Skeletal muscle satellite cell (primary cell): ENCODE measurements at regions not wholly inside any gene's neighbourhood (a gene's known extent, or its start where the extent isn't known, plus 50 kb on each side); places are given as distances from the start of the nearest gene placed in this dataset.
"Not testable (repeated sequence)": the region's sequence is repeated elsewhere in the genome, so short reads cannot be mapped to it uniquely, and the experiment has no call there.

ENCODE experiments used
- H3K27me3 ChIP-seq: 2 replicates; pipeline ENCODE4 v1.7.0; 2013; ENCODE audit warnings: low read length; ENCODE audit not compliant: control insufficient read depth, insufficient read depth
- H3K36me3 ChIP-seq: 2 replicates; pipeline ENCODE4 v1.7.0; 2013; ENCODE audit warnings: mild to moderate bottlenecking, control low read depth, low read length; ENCODE audit not compliant: insufficient read depth
- H3K4me1 ChIP-seq: 2 replicates; pipeline ENCODE4 v1.7.0; 2013; ENCODE audit warnings: low read length; ENCODE audit not compliant: control insufficient read depth, insufficient read depth
- H3K4me2 ChIP-seq: 2 replicates; pipeline ENCODE4 v1.7.0; 2013; ENCODE audit warnings: mild to moderate bottlenecking, low read length
- H3K4me3 ChIP-seq: 2 replicates; pipeline ENCODE4 v1.7.0; 2013; ENCODE audit warnings: low read length
- H3K9ac ChIP-seq: 2 replicates; pipeline ENCODE4 v1.7.0; 2013; ENCODE audit warnings: mild to moderate bottlenecking, low read depth, low read length, moderate library complexity
- H3K9me3 ChIP-seq: replicated peaks from 2 replicates; pipeline ENCODE4 v1.7.0; 2013; ENCODE audit warnings: mild to moderate bottlenecking, control low read depth, low read length

GRCh38 chr2:215793747-215794595 is 219.4 kb downstream of the MREG start:
- Histone ChIP-seq H3K9me3 (no peaks in the 10 kb centered on the region), H3K4me3 (peak overlapping the region; percentile 19), H3K36me3 (no peaks in the 10 kb centered on the region), H3K4me2 (peak overlapping the region; percentile 36), H3K9ac (peak overlapping the region; percentile 6), H3K27me3 (no peaks in the 10 kb centered on the region), H3K4me1 (peaks cover 44% of the 10 kb centered on the region)

- H3K36me3 ChIP-seq: no peaks in the 10 kb centered on the region
- H3K4me2 ChIP-seq: no peak overlapping the region
- H3K27me3 ChIP-seq: no peaks in the 10 kb centered on the region
- H3K4me1 ChIP-seq: peaks cover 46% of the 10 kb centered on the region
- H3K4me3 ChIP-seq: no peak overlapping the region
- H3K9ac ChIP-seq: no peak overlapping the region
- H3K9me3 ChIP-seq: no peaks in the 10 kb centered on the region
Observed at GRCh38 chr2:215791481-215791937, 221.8 kb downstream of the MREG start.

GRCh38 chr2:215790523-215791421 is 222.6 kb downstream of the MREG start:
- H3K9ac ChIP-seq: no peak overlapping the region
- H3K27me3 ChIP-seq: no peaks in the 10 kb centered on the region
- H3K4me3 ChIP-seq: no peak overlapping the region

GRCh38 chr2:215787565-215788178 is 225.7 kb downstream of the MREG start:
- H3K36me3 ChIP-seq: no peaks in the 10 kb centered on the region
- no peaks in the 10 kb centered on the region for H3K27me3 ChIP-seq
- no peak overlapping the region for H3K4me2 ChIP-seq
- peaks cover 35% of the 10 kb centered on the region for H3K4me1 ChIP-seq
- no peaks in the 10 kb centered on the region for H3K9me3 ChIP-seq
- H3K9ac ChIP-seq: no peak overlapping the region
- no peak overlapping the region for H3K4me3 ChIP-seq

More at GRCh38 chr2:215790523-215791421, 222.6 kb downstream of the MREG start:
- peaks cover 44% of the 10 kb centered on the region for H3K4me1 ChIP-seq
- no peak overlapping the region for H3K4me2 ChIP-seq
- H3K9me3 ChIP-seq: no peaks in the 10 kb centered on the region
- H3K36me3 ChIP-seq: no peaks in the 10 kb centered on the region

GRCh38 chr2:215787025-215787424 is 226.3 kb downstream of the MREG start:
- Histone ChIP-seq H3K4me3 (no peak overlapping the region), H3K4me2 (no peak overlapping the region), H3K4me1 (peaks cover 35% of the 10 kb centered on the region)

GRCh38 chr2:215784371-215784783 is 229.0 kb downstream of the MREG start:
- no peaks in the 10 kb centered on the region for H3K36me3 ChIP-seq
- no peak overlapping the region for H3K4me3 ChIP-seq

More at GRCh38 chr2:215787025-215787424, 226.3 kb downstream of the MREG start:
- no peaks in the 10 kb centered on the region for H3K9me3 ChIP-seq
- H3K9ac ChIP-seq: no peak overlapping the region
- no peaks in the 10 kb centered on the region for H3K36me3 ChIP-seq
- H3K27me3 ChIP-seq: no peaks in the 10 kb centered on the region

GRCh38 chr2:215783640-215784039 is 229.7 kb downstream of the MREG start:
- not testable (repeated sequence) for H3K4me3 ChIP-seq, H3K9me3 ChIP-seq, H3K27me3 ChIP-seq, H3K36me3 ChIP-seq, H3K4me2 ChIP-seq
- Histone ChIP-seq H3K4me1 (peaks cover 22% of the 10 kb centered on the region), H3K9ac (peak overlapping the region; percentile 8)

More at GRCh38 chr2:215784371-215784783, 229.0 kb downstream of the MREG start:
- peak overlapping the region; percentile 8 for H3K9ac ChIP-seq
- H3K27me3 ChIP-seq: no peaks in the 10 kb centered on the region
- peak overlapping the region; percentile 7 for H3K4me2 ChIP-seq
- peaks cover 22% of the 10 kb centered on the region for H3K4me1 ChIP-seq
- H3K9me3 ChIP-seq: no peaks in the 10 kb centered on the region

GRCh38 chr2:215782965-215783364 is 230.4 kb downstream of the MREG start:
- H3K36me3 ChIP-seq: no peaks in the 10 kb centered on the region
- peaks cover 22% of the 10 kb centered on the region for H3K4me1 ChIP-seq
- H3K9ac ChIP-seq: no peak overlapping the region
- H3K9me3 ChIP-seq: no peaks in the 10 kb centered on the region
- no peak overlapping the region for H3K4me2 ChIP-seq
- no peaks in the 10 kb centered on the region for H3K27me3 ChIP-seq
- no peak overlapping the region for H3K4me3 ChIP-seq

GRCh38 chr2:215782295-215782694 is 231.1 kb downstream of the MREG start:
- Histone ChIP-seq H3K4me2 (no peak overlapping the region), H3K4me3 (no peak overlapping the region), H3K36me3 (no peaks in the 10 kb centered on the region), H3K27me3 (no peaks in the 10 kb centered on the region), H3K9ac (no peak overlapping the region), H3K9me3 (no peaks in the 10 kb centered on the region), H3K4me1 (peaks cover 22% of the 10 kb centered on the region)

- no peak overlapping the region for H3K4me2 ChIP-seq
- H3K27me3 ChIP-seq: no peaks in the 10 kb centered on the region
- H3K4me3 ChIP-seq: no peak overlapping the region
- peaks cover 15% of the 10 kb centered on the region for H3K4me1 ChIP-seq
- no peaks in the 10 kb centered on the region for H3K9me3 ChIP-seq
- no peak overlapping the region for H3K9ac ChIP-seq
- no peaks in the 10 kb centered on the region for H3K36me3 ChIP-seq
Observed at GRCh38 chr2:215780907-215781685, 232.3 kb downstream of the MREG start.
